Right lobe of liver (tissue), 6 donors: ENCODE measurements at regions not wholly inside any gene's neighbourhood (a gene's known extent, or its start where the extent isn't known, plus 50 kb on each side); places are given as distances from the start of the nearest gene placed in this dataset.

Experiments
- ATAC-seq, 4 donors: fragments of 200-7000 bp; cut with Tn5 transposase; one replicate each; pipeline ENCODE4 v1.9.1; 2020; ENCODE audit warnings: mild to moderate bottlenecking in 4 of 4, moderate library complexity in 4 of 4
- DNase-seq, 3 donors: peaks; one replicate each; pipeline ENCODE4 v3.0.0-alpha.2; 2020
- H3K27ac ChIP-seq, 3 donors: fragments of 200-600 bp; one replicate each; pipeline ENCODE4 v1.8.0; 2022
- H3K27me3 ChIP-seq, 2 donors: fragments of 200-600 bp; one replicate each; pipeline ENCODE4 v1.8.0; 2022
- H3K36me3 ChIP-seq, 4 donors: fragments of 200-600 bp; sonication (generic) in 1 of 4; one replicate each; pipeline versions ENCODE4 v1.5.1 to v1.8.0; 2017 to 2022; ENCODE audit warnings: control low read depth in 1 of 4
- H3K4me1 ChIP-seq, 4 donors: fragments of 200-600 bp; sonication (generic) in 1 of 4; one replicate each; pipeline versions ENCODE4 v1.5.1 to v1.8.0; 2017 to 2022; ENCODE audit warnings: control low read depth in 1 of 4
- H3K4me3 ChIP-seq, 3 donors: fragments of 200-600 bp; one replicate each; pipeline ENCODE4 v1.8.0; 2022
- H3K9me3 ChIP-seq, 4 donors: fragments of 200-600 bp; sonication (generic) in 1 of 4; one replicate each; pipeline versions ENCODE4 v1.5.1 to v1.8.0; 2017 to 2022; ENCODE audit warnings: control low read depth in 1 of 4
- POLR2A ChIP-seq: fragments of 450-650 bp; IDR thresholded peaks from one replicate; pipeline ENCODE4 v1.6.1; 2017; ENCODE audit warnings: antibody characterized with exemption, mild to moderate bottlenecking
- WGBS: methylation state at CpG from one replicate; pipeline ENCODE4 v1.1.6; 2018; ENCODE audit warnings: low coverage, low lambda C conversion rate; ENCODE audit not compliant: insufficient coverage; ENCODE audit errors: missing lambda C conversion rate; 5-methylcytosine and 5-hydroxymethylcytosine counted together
- intact Hi-C, 2 donors: fragments of 100-400 bp; cut with DNase I; formaldehyde crosslinking; loops; one replicate each; pipeline versions ENCODE4 v1.11.2 to v1.14.1; 2022
- TF ChIP-seq, protein P1 (sequence below), 4 donors: fragments of 200-600 bp in 3 of 4; fragments of 450-650 bp in 1 of 4; IDR thresholded peaks; one replicate each; pipeline versions ENCODE4 v1.5.1 to v1.8.0; 2016 to 2022; ENCODE audit warnings: antibody characterized with exemption in 4 of 4, mild to moderate bottlenecking in 2 of 4
- donor health status: DM: no; HTN: yes; CAD: no.
- donor health status: DM: no; HTN: no; CAD: no.
- donor health status: DM: no; HTN: no; CAD: no.
- donor health status: DM: no; HTN: yes; CAD: no.
- donor health status: DM: no; HTN: yes; CAD: no.

DNA sequence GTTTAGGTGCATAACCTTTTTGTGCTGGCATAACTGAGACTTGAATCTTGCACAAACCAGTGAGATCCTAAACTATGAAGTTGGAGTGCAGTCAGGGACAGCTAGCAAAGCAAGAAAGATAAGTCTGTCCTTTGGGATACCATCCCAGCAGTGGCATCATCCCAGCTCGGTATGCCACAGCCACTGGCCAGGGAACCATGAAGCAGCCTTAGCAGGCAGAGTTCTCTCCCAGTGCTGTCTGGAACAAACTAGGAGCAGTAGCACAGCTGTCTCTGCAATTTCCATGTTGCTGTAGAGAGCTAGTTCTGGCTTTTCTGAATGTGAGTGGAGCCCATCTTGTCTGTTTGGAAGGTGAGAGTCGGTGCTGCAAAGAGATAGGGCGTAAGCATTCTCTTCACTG is 130.3 kb downstream of the DTWD1 start:
- 57% methylated on average over 1 of the region's 3 CpGs for WGBS
- no peak overlapping the region for H3K27ac ChIP-seq
- H3K27me3 ChIP-seq, result no peaks in the 10 kb centered on the region
- no peak overlapping the region for H3K4me3 ChIP-seq
- intact Hi-C loops, result no loop called here
- DNase-seq, result no peak
- no peaks in the 10 kb centered on the region for H3K36me3 ChIP-seq
- no peak for ATAC-seq
- TF ChIP-seq, protein P1, sequence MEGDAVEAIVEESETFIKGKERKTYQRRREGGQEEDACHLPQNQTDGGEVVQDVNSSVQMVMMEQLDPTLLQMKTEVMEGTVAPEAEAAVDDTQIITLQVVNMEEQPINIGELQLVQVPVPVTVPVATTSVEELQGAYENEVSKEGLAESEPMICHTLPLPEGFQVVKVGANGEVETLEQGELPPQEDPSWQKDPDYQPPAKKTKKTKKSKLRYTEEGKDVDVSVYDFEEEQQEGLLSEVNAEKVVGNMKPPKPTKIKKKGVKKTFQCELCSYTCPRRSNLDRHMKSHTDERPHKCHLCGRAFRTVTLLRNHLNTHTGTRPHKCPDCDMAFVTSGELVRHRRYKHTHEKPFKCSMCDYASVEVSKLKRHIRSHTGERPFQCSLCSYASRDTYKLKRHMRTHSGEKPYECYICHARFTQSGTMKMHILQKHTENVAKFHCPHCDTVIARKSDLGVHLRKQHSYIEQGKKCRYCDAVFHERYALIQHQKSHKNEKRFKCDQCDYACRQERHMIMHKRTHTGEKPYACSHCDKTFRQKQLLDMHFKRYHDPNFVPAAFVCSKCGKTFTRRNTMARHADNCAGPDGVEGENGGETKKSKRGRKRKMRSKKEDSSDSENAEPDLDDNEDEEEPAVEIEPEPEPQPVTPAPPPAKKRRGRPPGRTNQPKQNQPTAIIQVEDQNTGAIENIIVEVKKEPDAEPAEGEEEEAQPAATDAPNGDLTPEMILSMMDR (IDR thresholded peaks at IDR 0.05), result no peak
- TF ChIP-seq POLR2A, result no peak
- no peaks in the 10 kb centered on the region for H3K9me3 ChIP-seq
- no peaks in the 10 kb centered on the region for H3K4me1 ChIP-seq

DNA sequence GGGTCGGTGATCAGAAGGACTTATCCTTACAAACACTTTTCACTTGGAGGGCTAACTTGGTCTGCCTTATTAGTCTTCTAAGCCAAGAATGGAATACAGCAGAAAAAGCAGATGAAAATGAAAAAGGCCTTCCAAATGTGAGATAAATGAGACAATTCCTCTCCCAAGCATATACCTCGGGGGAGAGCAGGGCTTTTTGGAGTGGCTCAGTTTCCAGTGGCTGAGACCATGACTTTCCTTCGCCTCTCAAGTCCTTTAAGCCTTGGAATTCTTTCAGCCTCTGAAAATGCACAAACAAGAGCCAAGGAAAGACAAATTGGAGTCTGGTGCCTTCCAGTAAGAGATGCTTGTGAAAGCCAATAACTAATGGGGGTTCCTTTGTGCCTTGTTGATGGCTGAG is 130.9 kb downstream of the DTWD1 start:
- TF ChIP-seq, protein P1 (IDR thresholded peaks at IDR 0.05), result no peak
- TF ChIP-seq POLR2A, result no peak
- intact Hi-C loops, result no loop called here
- Histone ChIP-seq H3K4me1 (no peaks in the 10 kb centered on the region), H3K27me3 (no peaks in the 10 kb centered on the region), H3K27ac (no peak overlapping the region), H3K9me3 (no peaks in the 10 kb centered on the region), H3K36me3 (no peaks in the 10 kb centered on the region), H3K4me3 (no peak overlapping the region)
- WGBS, result 56% methylated on average over 3 of the region's 3 CpGs
- no peak for ATAC-seq
- DNase-seq, result no peak

DNA sequence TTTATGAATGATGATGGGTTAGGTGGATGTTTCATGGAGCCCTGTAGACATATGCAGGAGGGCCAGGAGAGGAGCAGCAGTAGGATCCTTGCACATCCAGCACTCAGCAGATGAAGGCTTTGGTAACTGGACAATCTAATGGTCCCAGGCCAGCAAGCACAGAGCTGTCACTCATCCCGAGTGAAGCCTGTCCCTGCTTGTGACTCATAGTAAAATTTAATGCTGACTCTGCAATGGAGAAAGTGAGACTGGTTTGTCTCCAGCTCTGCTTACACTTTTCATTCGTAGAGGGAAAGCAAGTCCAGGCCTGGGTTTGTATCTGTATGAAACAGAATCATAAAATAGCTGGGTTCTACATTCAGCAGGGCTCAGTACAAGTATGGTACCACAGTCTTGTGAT is 131.7 kb downstream of the DTWD1 start:
- Histone ChIP-seq H3K4me3 (no peak overlapping the region), H3K27me3 (no peaks in the 10 kb centered on the region), H3K9me3 (no peaks in the 10 kb centered on the region), H3K27ac (no peak overlapping the region), H3K36me3 (no peaks in the 10 kb centered on the region), H3K4me1 (no peaks in the 10 kb centered on the region)
- 52% methylated on average over 2 of the region's 2 CpGs for WGBS
- no peak for ATAC-seq
- no peak for TF ChIP-seq POLR2A
- TF ChIP-seq, protein P1 (IDR thresholded peaks at IDR 0.05), result no peak
- no peak for DNase-seq
- intact Hi-C loops, result no loop called here

DNA sequence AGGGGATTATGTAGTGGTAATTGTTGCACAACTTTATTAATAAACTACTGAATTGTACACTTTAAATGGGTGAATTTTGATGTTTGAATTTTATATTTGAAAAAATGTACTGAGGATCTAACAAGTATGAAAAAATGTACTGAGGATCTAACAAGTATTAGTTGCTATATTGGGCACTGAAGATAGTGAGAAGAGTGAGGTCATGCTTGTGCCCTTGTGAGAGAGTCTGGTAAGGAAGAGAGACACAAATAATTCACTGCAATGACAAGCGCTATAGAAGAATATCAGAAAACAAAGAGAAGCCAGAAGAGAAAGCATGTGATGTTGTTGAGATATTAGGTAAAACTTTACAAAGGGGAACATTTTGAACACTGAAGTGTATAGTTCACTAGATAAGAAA is 137.6 kb downstream of the DTWD1 start:
- Histone ChIP-seq H3K36me3 (no peaks in the 10 kb centered on the region), H3K4me1 (no peaks in the 10 kb centered on the region), H3K27me3 (no peaks in the 10 kb centered on the region), H3K4me3 (no peak overlapping the region), H3K9me3 (peaks cover 0 to 4% (median 2%) of the 10 kb centered on the region in 4 donors), H3K27ac (no peak overlapping the region)
- no peak for TF ChIP-seq POLR2A
- TF ChIP-seq, protein P1 (IDR thresholded peaks at IDR 0.05), result no peak
- DNase-seq (no peak), ATAC-seq (no peak)
- intact Hi-C loops, result no loop called here
- 85% methylated on average over 1 of the region's 1 CpG for WGBS

DNA sequence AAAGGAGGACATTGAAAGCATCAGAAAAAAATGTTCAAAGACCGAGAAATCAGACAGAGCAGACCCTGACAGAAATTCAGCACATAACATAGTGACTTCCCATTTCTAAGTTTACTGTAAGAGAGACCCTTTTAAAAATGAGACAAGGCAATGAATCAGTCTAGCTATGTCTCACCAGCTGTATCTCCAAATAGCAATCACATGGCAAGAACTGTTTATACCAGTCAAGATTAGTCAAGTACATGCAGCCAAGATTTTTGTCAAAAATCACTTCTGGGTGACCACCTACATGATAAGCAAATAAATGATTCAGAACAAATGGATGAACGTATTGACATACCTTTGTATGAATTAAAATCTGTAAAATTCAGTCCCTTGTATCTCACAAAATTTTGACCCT is 138.0 kb downstream of the DTWD1 start:
- intact Hi-C loops, result no loop called here
- ATAC-seq (no peak), DNase-seq (no peak)
- Histone ChIP-seq H3K27ac (no peak overlapping the region), H3K27me3 (no peaks in the 10 kb centered on the region), H3K4me1 (no peaks in the 10 kb centered on the region), H3K4me3 (no peak overlapping the region), H3K9me3 (peaks cover 0 to 4% (median 2%) of the 10 kb centered on the region in 4 donors), H3K36me3 (no peaks in the 10 kb centered on the region)
- WGBS, result 33% methylated on average over 2 of the region's 2 CpGs
- TF ChIP-seq, protein P1 (IDR thresholded peaks at IDR 0.05), result no peak
- TF ChIP-seq POLR2A, result no peak
